Neural cell (in vitro differentiated cells): ENCODE measurements at regions not wholly inside any gene's neighbourhood (a gene's known extent, or its start where the extent isn't known, plus 50 kb on each side); places are given as distances from the start of the nearest gene placed in this dataset.

Experiments
- H2AFZ ChIP-seq: fragments of 200-600, 300-800 bp; sonication (generic), shearing (Covaris generic); 2 replicates; pipeline ENCODE4 v1.6.0; 2014; ENCODE audit warnings: low read depth, mild to moderate bottlenecking, antibody characterized with exemption, low read length, moderate library complexity
- H3F3A ChIP-seq: fragments of 200-600 bp; shearing (Covaris generic); 2 replicates; pipeline ENCODE4 v1.6.1; 2016; ENCODE audit warnings: mild to moderate bottlenecking, moderate library complexity, mixed read lengths, antibody characterized with exemption, low read length; ENCODE audit not compliant: insufficient read depth, poor library complexity, severe bottlenecking
- H3K27ac ChIP-seq: fragments of 200-600, 300-800 bp; sonication (generic), shearing (Covaris generic); 2 replicates; pipeline ENCODE4 v1.5.1; 2014; ENCODE audit warnings: mild to moderate bottlenecking, low read length, moderate library complexity
- H3K27me3 ChIP-seq: fragments of 300-800, 200-600 bp; sonication (generic), shearing (Covaris generic); 2 replicates; pipeline ENCODE4 v1.6.0; 2014; ENCODE audit warnings: mild to moderate bottlenecking, low read depth, low read length, moderate library complexity; ENCODE audit not compliant: insufficient read depth
- H3K36me3 ChIP-seq: fragments of 300-800, 200-600 bp; sonication (generic), shearing (Covaris generic); 2 replicates; pipeline ENCODE4 v1.5.1; 2014; ENCODE audit warnings: mild to moderate bottlenecking, antibody characterized with exemption, low read length, moderate library complexity; ENCODE audit not compliant: insufficient read depth
- H3K4me2 ChIP-seq: fragments of 300-800, 200-600 bp; sonication (generic), shearing (Covaris generic); 2 replicates; pipeline ENCODE4 v1.6.0; 2014; ENCODE audit warnings: mild to moderate bottlenecking, low read length
- H3K4me3 ChIP-seq: fragments of 300-800, 200-600 bp; sonication (generic), shearing (Covaris generic); 2 replicates; pipeline ENCODE4 v1.5.1; 2014; ENCODE audit warnings: mild to moderate bottlenecking, low read length, moderate library complexity
- H3K79me2 ChIP-seq: fragments of 200-600 bp; shearing (Covaris generic); replicated peaks from 2 replicates; pipeline ENCODE4 v1.6.0; 2014; ENCODE audit warnings: mild to moderate bottlenecking, low read length, moderate library complexity; ENCODE audit not compliant: insufficient read depth
- H3K9ac ChIP-seq: fragments of 300-800, 200-600 bp; sonication (generic), shearing (Covaris generic); 2 replicates; pipeline ENCODE4 v1.6.1; 2016; ENCODE audit warnings: mild to moderate bottlenecking, low read length, mixed read lengths
- H3K9me2 ChIP-seq: fragments of 200-600 bp; shearing (Covaris generic); 2 replicates; pipeline ENCODE4 v1.6.1; 2016; ENCODE audit warnings: mild to moderate bottlenecking, low read length, mixed read lengths; ENCODE audit not compliant: insufficient read depth
- H3K9me3 ChIP-seq: fragments of 200-600, 300-800 bp; sonication (generic), shearing (Covaris generic); 2 replicates; pipeline ENCODE4 v1.6.1; 2016; ENCODE audit warnings: mild to moderate bottlenecking, mixed run types, low read length, moderate library complexity, mixed read lengths
- H4K20me1 ChIP-seq: fragments of 200-600 bp; shearing (Covaris generic); 2 replicates; pipeline ENCODE4 v1.6.1; 2016; ENCODE audit warnings: mild to moderate bottlenecking, mixed run types; ENCODE audit not compliant: insufficient read depth
- CTCF ChIP-seq: fragments of 450-650 bp; IDR thresholded peaks from 2 replicates; pipeline ENCODE4 v1.5.1; 2014; ENCODE audit warnings: antibody characterized with exemption, mild to moderate bottlenecking, moderate library complexity; ENCODE audit not compliant: poor library complexity, severe bottlenecking
- EP300 ChIP-seq: fragments of 450-650 bp; conservative IDR thresholded peaks from 2 replicates; pipeline ENCODE4 v1.6.1; 2014; ENCODE audit warnings: antibody characterized with exemption, mild to moderate bottlenecking, moderate library complexity; ENCODE audit not compliant: poor library complexity, severe bottlenecking
- EZH2 ChIP-seq: fragments of 200-600, 300-800 bp; shearing (Covaris generic), sonication (generic); IDR thresholded peaks from 2 replicates; pipeline ENCODE4 v1.6.1; 2014; ENCODE audit warnings: antibody characterized with exemption, low read length, borderline replicate concordance, mild to moderate bottlenecking; ENCODE audit not compliant: insufficient read depth, poor library complexity, severe bottlenecking
- MXI1 ChIP-seq: fragments of 450-650 bp; conservative IDR thresholded peaks from 2 replicates; pipeline ENCODE4 v1.6.1; 2014; ENCODE audit warnings: antibody characterized with exemption, mild to moderate bottlenecking; ENCODE audit not compliant: poor library complexity, severe bottlenecking
- POLR2AphosphoS5 ChIP-seq: IDR thresholded peaks from 2 replicates; pipeline ENCODE4 v1.6.1; 2012
- RAD21 ChIP-seq: fragments of 450-650 bp; conservative IDR thresholded peaks from 2 replicates; pipeline ENCODE4 v1.6.1; 2014; ENCODE audit warnings: antibody characterized with exemption, mild to moderate bottlenecking, moderate library complexity
- SMC3 ChIP-seq: fragments of 450-650 bp; conservative IDR thresholded peaks from 2 replicates; pipeline ENCODE4 v1.6.1; 2014; ENCODE audit warnings: antibody characterized with exemption, mild to moderate bottlenecking, moderate library complexity; ENCODE audit not compliant: poor library complexity
- TAF1 ChIP-seq: IDR thresholded peaks from 2 replicates; pipeline ENCODE4 v1.6.1; 2012; ENCODE audit warnings: low read depth
- TF ChIP-seq, protein P1 (sequence below): IDR thresholded peaks from 2 replicates; pipeline ENCODE4 v1.6.1; 2012; ENCODE audit warnings: borderline replicate concordance

DNA sequence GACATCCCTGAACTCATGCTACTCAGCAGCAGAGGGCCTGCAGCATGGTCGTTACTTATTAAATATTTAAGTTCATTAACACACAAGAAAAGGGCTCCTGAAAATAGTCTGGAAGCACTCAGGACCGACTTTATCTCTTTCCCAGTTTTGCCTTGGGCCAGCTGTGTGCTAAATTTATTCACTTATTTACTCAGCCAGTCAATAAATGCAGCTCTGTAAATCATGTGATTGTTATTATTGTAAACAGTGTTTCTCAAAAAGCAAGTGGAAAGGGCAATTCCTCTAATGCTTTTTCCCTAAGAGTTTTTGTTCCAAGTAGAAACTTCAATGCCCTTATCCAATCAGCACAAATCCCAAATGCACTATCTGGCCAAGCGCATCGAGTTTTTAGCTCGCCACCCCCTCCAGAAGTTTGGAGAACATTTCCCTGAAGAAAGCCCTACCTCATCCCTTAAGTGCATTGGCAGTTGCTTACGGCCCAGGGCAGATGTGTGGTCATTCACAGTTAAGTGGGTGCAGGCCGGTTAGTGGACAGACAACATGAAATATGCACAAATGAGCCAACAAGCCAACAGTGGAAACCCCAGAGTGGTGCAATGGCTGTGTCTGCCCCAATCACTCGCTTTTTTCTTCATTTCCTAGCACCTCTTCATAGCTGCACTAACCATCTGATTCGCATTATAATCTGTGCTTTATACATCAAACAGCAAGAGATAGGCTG, 125.8 kb downstream of the SMIM20 start:
- Histone ChIP-seq H3F3A (no peaks in the 10 kb centered on the region), H4K20me1 (no peaks in the 10 kb centered on the region), H3K9me2 (no peaks in the 10 kb centered on the region), H3K27ac (no peak overlapping the region), H3K79me2 (no peaks in the 10 kb centered on the region), H3K4me2 (no peak overlapping the region), H3K9me3 (no peaks in the 10 kb centered on the region), H3K36me3 (no peaks in the 10 kb centered on the region), H2AFZ (no peak overlapping the region), H3K9ac (no peak overlapping the region), H3K27me3 (no peaks in the 10 kb centered on the region), H3K4me3 (no peak overlapping the region)
- TF ChIP-seq, protein P1, sequence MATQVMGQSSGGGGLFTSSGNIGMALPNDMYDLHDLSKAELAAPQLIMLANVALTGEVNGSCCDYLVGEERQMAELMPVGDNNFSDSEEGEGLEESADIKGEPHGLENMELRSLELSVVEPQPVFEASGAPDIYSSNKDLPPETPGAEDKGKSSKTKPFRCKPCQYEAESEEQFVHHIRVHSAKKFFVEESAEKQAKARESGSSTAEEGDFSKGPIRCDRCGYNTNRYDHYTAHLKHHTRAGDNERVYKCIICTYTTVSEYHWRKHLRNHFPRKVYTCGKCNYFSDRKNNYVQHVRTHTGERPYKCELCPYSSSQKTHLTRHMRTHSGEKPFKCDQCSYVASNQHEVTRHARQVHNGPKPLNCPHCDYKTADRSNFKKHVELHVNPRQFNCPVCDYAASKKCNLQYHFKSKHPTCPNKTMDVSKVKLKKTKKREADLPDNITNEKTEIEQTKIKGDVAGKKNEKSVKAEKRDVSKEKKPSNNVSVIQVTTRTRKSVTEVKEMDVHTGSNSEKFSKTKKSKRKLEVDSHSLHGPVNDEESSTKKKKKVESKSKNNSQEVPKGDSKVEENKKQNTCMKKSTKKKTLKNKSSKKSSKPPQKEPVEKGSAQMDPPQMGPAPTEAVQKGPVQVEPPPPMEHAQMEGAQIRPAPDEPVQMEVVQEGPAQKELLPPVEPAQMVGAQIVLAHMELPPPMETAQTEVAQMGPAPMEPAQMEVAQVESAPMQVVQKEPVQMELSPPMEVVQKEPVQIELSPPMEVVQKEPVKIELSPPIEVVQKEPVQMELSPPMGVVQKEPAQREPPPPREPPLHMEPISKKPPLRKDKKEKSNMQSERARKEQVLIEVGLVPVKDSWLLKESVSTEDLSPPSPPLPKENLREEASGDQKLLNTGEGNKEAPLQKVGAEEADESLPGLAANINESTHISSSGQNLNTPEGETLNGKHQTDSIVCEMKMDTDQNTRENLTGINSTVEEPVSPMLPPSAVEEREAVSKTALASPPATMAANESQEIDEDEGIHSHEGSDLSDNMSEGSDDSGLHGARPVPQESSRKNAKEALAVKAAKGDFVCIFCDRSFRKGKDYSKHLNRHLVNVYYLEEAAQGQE = no peak
- TF ChIP-seq EP300 (no peak), EZH2 (no peak), RAD21 (no peak), MXI1 (no peak), POLR2AphosphoS5 (no peak), SMC3 (no peak), CTCF (no peak)

DNA sequence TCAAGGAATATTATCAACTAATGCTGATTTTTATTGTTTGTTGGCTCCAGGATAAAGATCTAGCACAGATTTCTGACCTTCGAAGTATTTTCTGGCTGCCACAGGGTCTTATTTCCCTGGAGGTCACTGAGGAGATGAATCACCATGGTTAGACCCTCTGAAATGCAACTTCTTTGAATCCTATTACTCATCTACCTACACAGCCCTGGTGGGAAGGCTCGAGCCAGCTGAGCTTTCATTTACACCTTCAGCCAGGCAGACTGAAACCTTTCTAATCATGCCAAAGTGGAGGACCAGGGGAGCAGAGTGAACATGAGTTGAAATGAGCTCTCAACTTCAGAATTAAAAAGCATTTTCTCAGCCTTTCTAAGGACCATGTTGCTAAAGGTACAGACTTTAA, 130.5 kb downstream of the SMIM20 start:
- no peak overlapping the region for H2AFZ ChIP-seq
- H3K27ac ChIP-seq = no peak overlapping the region
- H3K9me2 ChIP-seq = no peaks in the 10 kb centered on the region
- no peak overlapping the region for H3K4me2 ChIP-seq
- H3K79me2 ChIP-seq = no peaks in the 10 kb centered on the region
- H3K36me3 ChIP-seq = no peaks in the 10 kb centered on the region
- H3K4me3 ChIP-seq = no peak overlapping the region
- no peaks in the 10 kb centered on the region for H4K20me1 ChIP-seq
- H3K27me3 ChIP-seq = no peaks in the 10 kb centered on the region
- no peaks in the 10 kb centered on the region for H3K9me3 ChIP-seq
- no peaks in the 10 kb centered on the region for H3F3A ChIP-seq
- no peak overlapping the region for H3K9ac ChIP-seq
- no peak for TF ChIP-seq RAD21
- TF ChIP-seq TAF1 = no peak
- TF ChIP-seq EZH2 = no peak
- TF ChIP-seq, protein P1 = no peak
- TF ChIP-seq EP300 = no peak
- no peak for TF ChIP-seq MXI1
- TF ChIP-seq POLR2AphosphoS5 = no peak
- no peak for TF ChIP-seq CTCF
- no peak for TF ChIP-seq SMC3
